GM12864 (cell line): ENCODE measurements at regions not wholly inside any gene's neighbourhood (a gene's known extent, or its start where the extent isn't known, plus 50 kb on each side); places are given as distances from the start of the nearest gene placed in this dataset.

ENCODE experiments used
- DNase-seq: peaks from one replicate; pipeline ENCODE4 v3.0.0-alpha.2; 2011; ENCODE audit warnings: low read depth
- H3K4me3 ChIP-seq: 2 replicates; pipeline ENCODE4 v1.5.1; 2011; ENCODE audit warnings: mild to moderate bottlenecking, low read depth, low read length, control low read depth
- CTCF ChIP-seq: IDR thresholded peaks from 2 replicates; pipeline ENCODE4 v1.5.1; 2011; ENCODE audit warnings: low read depth, mild to moderate bottlenecking, moderate library complexity, low read length, control low read depth, inconsistent platforms; ENCODE audit errors: missing control alignments

DNA sequence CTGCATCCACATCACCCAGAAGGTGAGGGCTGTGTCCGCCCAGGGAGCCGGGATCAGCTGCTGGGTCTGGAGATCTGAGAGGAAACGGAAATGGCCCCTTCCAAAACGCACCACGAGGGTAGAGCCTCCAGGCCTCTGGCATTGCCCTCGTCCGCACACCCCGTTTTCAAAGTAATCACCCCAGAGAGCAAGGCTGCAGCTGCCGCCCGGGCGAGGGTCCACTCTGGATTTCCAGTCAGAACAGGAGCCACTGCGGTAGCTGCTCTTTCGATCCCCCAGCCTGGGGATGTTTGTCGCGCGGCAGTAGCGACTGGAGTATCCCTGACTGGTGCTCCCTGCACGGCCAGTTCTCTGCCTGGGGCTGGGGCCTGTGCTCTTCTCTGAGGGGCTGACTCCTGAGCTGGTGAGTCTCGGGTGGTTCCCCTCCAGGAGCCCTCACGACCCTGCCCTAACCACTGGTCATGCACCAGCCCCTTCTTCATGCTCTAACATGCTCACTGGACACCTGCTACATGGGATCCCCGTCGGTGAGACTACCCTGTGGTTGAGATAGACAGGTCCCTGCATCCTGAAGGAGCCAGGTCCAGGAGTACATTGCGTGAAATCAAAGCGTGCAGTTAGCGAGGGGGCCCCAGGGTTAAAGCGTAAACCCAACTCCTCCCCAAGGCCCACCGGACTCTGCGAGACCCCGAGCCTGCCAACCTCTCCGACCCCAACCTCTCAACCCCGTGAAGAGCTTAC, 99.2 kb downstream of the FOXL3 start:
- no peak for TF ChIP-seq CTCF
- DNase-seq: no peak
- H3K4me3 ChIP-seq: no peak overlapping the region

- TF ChIP-seq CTCF: no peak
- no peak for DNase-seq
- H3K4me3 ChIP-seq: no peak overlapping the region
Measured at GRCh38 chr7:389911-390601, 100.1 kb downstream of the FOXL3 start.

GRCh38 chr7:390761-391410, 100.9 kb downstream of the FOXL3 start:
- no peak for TF ChIP-seq CTCF
- no peak for DNase-seq
- no peak overlapping the region for H3K4me3 ChIP-seq

DNA sequence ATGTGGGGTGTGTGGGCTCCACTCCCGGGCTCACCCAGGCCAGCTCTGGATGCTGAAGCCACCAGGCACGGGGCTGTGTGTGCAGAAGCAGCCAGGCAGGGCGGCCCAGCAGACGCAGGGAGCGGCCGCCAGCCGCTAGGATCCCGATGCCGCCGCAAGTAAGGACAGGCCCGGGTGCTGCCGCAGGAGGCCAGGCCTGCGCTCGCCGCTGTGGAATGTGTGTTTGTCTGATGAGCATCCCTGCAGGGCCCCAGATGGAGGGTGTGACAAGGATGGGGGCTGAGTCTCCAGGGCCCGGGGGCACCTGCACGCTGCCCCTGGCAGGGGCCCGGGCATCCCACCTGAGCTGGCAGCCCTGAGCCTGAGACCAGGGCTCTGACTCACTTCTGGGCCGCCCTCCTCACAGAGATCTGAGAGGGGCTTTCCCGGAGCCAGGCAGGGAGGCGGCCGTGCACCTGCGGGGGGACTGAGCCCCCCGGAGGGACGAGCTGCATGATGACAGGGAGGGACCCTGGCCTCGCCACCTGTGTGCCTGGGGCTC, 101.5 kb downstream of the FOXL3 start:
- TF ChIP-seq CTCF: no peak
- H3K4me3 ChIP-seq: no peak overlapping the region
- no peak for DNase-seq

- DNase-seq: no peak
- TF ChIP-seq CTCF: no peak
Measured at GRCh38 chr7:391961-392524, 102.1 kb downstream of the FOXL3 start.

GRCh38 chr7:392822-393221, 102.9 kb downstream of the FOXL3 start:
- DNase-seq: no peak
- TF ChIP-seq CTCF: no peak
- no peak overlapping the region for H3K4me3 ChIP-seq

More at GRCh38 chr7:391961-392524, 102.1 kb downstream of the FOXL3 start:
- H3K4me3 ChIP-seq: no peak overlapping the region
